ENCODE measurements at regions not wholly inside any gene's neighbourhood (a gene's known extent, or its start where the extent isn't known, plus 50 kb on each side); places are given as distances from the start of the nearest gene placed in this dataset.

GRCh38 chr1:56175211-56175610, 404.2 kb downstream of the PLPP3 start:
- no peaks in the 10 kb centered on the region for H3K36me3 Mint-ChIP-seq
- DNase-seq = no peak
- H3K27me3 Mint-ChIP-seq = no peaks in the 10 kb centered on the region
- CTCF ChIA-PET = no interaction called here
- H3K4me3 Mint-ChIP-seq = no peak overlapping the region
- no peaks in the 10 kb centered on the region for H3K9me3 Mint-ChIP-seq
- no peaks in the 10 kb centered on the region for H3K4me1 Mint-ChIP-seq
- H3K27ac Mint-ChIP-seq = no peak overlapping the region

GRCh38 chr1:56174176-56174885, 405.0 kb downstream of the PLPP3 start:
- CTCF ChIA-PET = no interaction called here

GRCh38 chr1:56173736-56174135, 405.6 kb downstream of the PLPP3 start:
- CTCF ChIA-PET = no interaction called here
- Mint-ChIP-seq H3K4me3 (no peak overlapping the region), H3K9me3 (no peaks in the 10 kb centered on the region), H3K36me3 (no peaks in the 10 kb centered on the region), H3K4me1 (no peaks in the 10 kb centered on the region), H3K27ac (no peak overlapping the region), H3K27me3 (no peaks in the 10 kb centered on the region)
- no peak for DNase-seq

More at GRCh38 chr1:56174176-56174885, 405.0 kb downstream of the PLPP3 start:
- DNase-seq = no peak
- H3K4me3 Mint-ChIP-seq = no peak overlapping the region
- H3K36me3 Mint-ChIP-seq = no peaks in the 10 kb centered on the region
- H3K9me3 Mint-ChIP-seq = no peaks in the 10 kb centered on the region
- no peaks in the 10 kb centered on the region for H3K4me1 Mint-ChIP-seq
- H3K27ac Mint-ChIP-seq = no peak overlapping the region
- H3K27me3 Mint-ChIP-seq = no peaks in the 10 kb centered on the region

GRCh38 chr1:56171670-56172069, 407.7 kb downstream of the PLPP3 start:
- H3K4me3 Mint-ChIP-seq = no peak overlapping the region
- no peak overlapping the region for H3K27ac Mint-ChIP-seq
- no peaks in the 10 kb centered on the region for H3K4me1 Mint-ChIP-seq
- no peaks in the 10 kb centered on the region for H3K36me3 Mint-ChIP-seq
- no peaks in the 10 kb centered on the region for H3K27me3 Mint-ChIP-seq
- CTCF ChIA-PET = no interaction called here
- no peaks in the 10 kb centered on the region for H3K9me3 Mint-ChIP-seq
- DNase-seq = no peak

GRCh38 chr1:56170784-56171320, 408.5 kb downstream of the PLPP3 start:
- H3K9me3 Mint-ChIP-seq = no peaks in the 10 kb centered on the region
- no peaks in the 10 kb centered on the region for H3K4me1 Mint-ChIP-seq
- no peaks in the 10 kb centered on the region for H3K27me3 Mint-ChIP-seq
- H3K36me3 Mint-ChIP-seq = no peaks in the 10 kb centered on the region
- no peak overlapping the region for H3K27ac Mint-ChIP-seq
- DNase-seq = no peak
- CTCF ChIA-PET = interaction anchor here (0.6 kb wide), 1 partner anchor 21 kb away, joined by 3 read pairs; no protein-coding TSS in a partner anchor
- no peak overlapping the region for H3K4me3 Mint-ChIP-seq

- no peaks in the 10 kb centered on the region for H3K4me1 Mint-ChIP-seq
- DNase-seq = no peak
Observed at GRCh38 chr1:56169856-56170255, 409.5 kb downstream of the PLPP3 start.

GRCh38 chr1:56168176-56168575, 411.2 kb downstream of the PLPP3 start:
- no peaks in the 10 kb centered on the region for H3K36me3 Mint-ChIP-seq
- no peak overlapping the region for H3K27ac Mint-ChIP-seq
- no peak for DNase-seq
- CTCF ChIA-PET = no interaction called here
- no peaks in the 10 kb centered on the region for H3K9me3 Mint-ChIP-seq
- no peak overlapping the region for H3K4me3 Mint-ChIP-seq
- H3K27me3 Mint-ChIP-seq = no peaks in the 10 kb centered on the region
- no peaks in the 10 kb centered on the region for H3K4me1 Mint-ChIP-seq

More at GRCh38 chr1:56169856-56170255, 409.5 kb downstream of the PLPP3 start:
- Mint-ChIP-seq H3K27ac (no peak overlapping the region), H3K4me3 (no peak overlapping the region), H3K36me3 (no peaks in the 10 kb centered on the region), H3K27me3 (no peaks in the 10 kb centered on the region), H3K9me3 (no peaks in the 10 kb centered on the region)
- CTCF ChIA-PET = interaction anchor here (0.6 kb wide), 1 partner anchor 22 kb away, joined by 3 read pairs; no protein-coding TSS in a partner anchor

GRCh38 chr1:56167596-56167995, 411.8 kb downstream of the PLPP3 start:
- no peaks in the 10 kb centered on the region for H3K36me3 Mint-ChIP-seq

GRCh38 chr1:56160773-56161315, 418.5 kb downstream of the PLPP3 start:
- no peak overlapping the region for H3K4me3 Mint-ChIP-seq
- CTCF ChIA-PET = no interaction called here
- no peaks in the 10 kb centered on the region for H3K9me3 Mint-ChIP-seq
- H3K4me1 Mint-ChIP-seq = no peaks in the 10 kb centered on the region
- no peaks in the 10 kb centered on the region for H3K27me3 Mint-ChIP-seq
- no peak for DNase-seq
- H3K27ac Mint-ChIP-seq = no peak overlapping the region
- no peaks in the 10 kb centered on the region for H3K36me3 Mint-ChIP-seq

More at GRCh38 chr1:56167596-56167995, 411.8 kb downstream of the PLPP3 start:
- Mint-ChIP-seq H3K9me3 (no peaks in the 10 kb centered on the region), H3K4me3 (no peak overlapping the region), H3K4me1 (no peaks in the 10 kb centered on the region), H3K27me3 (no peaks in the 10 kb centered on the region), H3K27ac (no peak overlapping the region)
- CTCF ChIA-PET = no interaction called here
- no peak for DNase-seq

- no peak for DNase-seq
- Mint-ChIP-seq H3K36me3 (no peaks in the 10 kb centered on the region), H3K4me1 (no peaks in the 10 kb centered on the region), H3K4me3 (no peak overlapping the region), H3K27ac (no peak overlapping the region), H3K27me3 (no peaks in the 10 kb centered on the region), H3K9me3 (no peaks in the 10 kb centered on the region)
- CTCF ChIA-PET = no interaction called here
Observed at GRCh38 chr1:56156971-56157876, 422.1 kb downstream of the PLPP3 start.

- CTCF ChIA-PET = no interaction called here
- no peaks in the 10 kb centered on the region for H3K36me3 Mint-ChIP-seq
- H3K9me3 Mint-ChIP-seq = no peaks in the 10 kb centered on the region
- no peaks in the 10 kb centered on the region for H3K4me1 Mint-ChIP-seq
- no peak overlapping the region for H3K4me3 Mint-ChIP-seq
- H3K27me3 Mint-ChIP-seq = no peaks in the 10 kb centered on the region
- H3K27ac Mint-ChIP-seq = no peak overlapping the region
- no peak for DNase-seq
Observed at GRCh38 chr1:56153276-56153675, 426.1 kb downstream of the PLPP3 start.

GRCh38 chr1:56152635-56153034, 426.7 kb downstream of the PLPP3 start:
- Mint-ChIP-seq H3K4me1 (no peaks in the 10 kb centered on the region), H3K4me3 (no peak overlapping the region), H3K9me3 (no peaks in the 10 kb centered on the region), H3K27ac (no peak overlapping the region), H3K27me3 (no peaks in the 10 kb centered on the region), H3K36me3 (no peaks in the 10 kb centered on the region)
- DNase-seq = no peak
- CTCF ChIA-PET = no interaction called here

- no peak overlapping the region for H3K4me3 Mint-ChIP-seq
- no peaks in the 10 kb centered on the region for H3K36me3 Mint-ChIP-seq
- DNase-seq = no peak
- no peaks in the 10 kb centered on the region for H3K4me1 Mint-ChIP-seq
- CTCF ChIA-PET = no interaction called here
- no peaks in the 10 kb centered on the region for H3K9me3 Mint-ChIP-seq
- H3K27me3 Mint-ChIP-seq = no peaks in the 10 kb centered on the region
- H3K27ac Mint-ChIP-seq = no peak overlapping the region
Observed at GRCh38 chr1:56151402-56151801, 428.0 kb downstream of the PLPP3 start.

GRCh38 chr1:56150441-56151215, 428.7 kb downstream of the PLPP3 start:
- no peak for DNase-seq
- no peaks in the 10 kb centered on the region for H3K9me3 Mint-ChIP-seq
- CTCF ChIA-PET = no interaction called here

More at GRCh38 chr1:56150441-56151215, 428.7 kb downstream of the PLPP3 start:
- Mint-ChIP-seq H3K4me1 (no peaks in the 10 kb centered on the region), H3K36me3 (no peaks in the 10 kb centered on the region), H3K27ac (no peak overlapping the region), H3K27me3 (no peaks in the 10 kb centered on the region), H3K4me3 (no peak overlapping the region)
